Tibial nerve (tissue), 4 donors: ENCODE measurements at regions not wholly inside any gene's neighbourhood (a gene's known extent, or its start where the extent isn't known, plus 50 kb on each side); places are given as distances from the start of the nearest gene placed in this dataset.

Experiments
- CTCF ChIP-seq, 5 experiments: fragments of 200-600 bp in 3 of 5; fragments of 450-650 bp in 2 of 5; sonication (generic) in 3 of 5; IDR thresholded peaks; one replicate each; pipeline ENCODE4 v1.5.1; 2016 to 2019; ENCODE audit warnings: antibody characterized with exemption in 5 of 5, mild to moderate bottlenecking in 3 of 5, moderate library complexity in 2 of 5
- EP300 ChIP-seq, 2 donors: sonication (generic); formaldehyde crosslinking; IDR thresholded peaks; one replicate each; pipeline ENCODE4 v1.6.1; 2017; ENCODE audit warnings: antibody characterized with exemption in 2 of 2, mild to moderate bottlenecking in 1 of 2
- POLR2A ChIP-seq, 2 donors: fragments of 450-650 bp; IDR thresholded peaks; one replicate each; pipeline ENCODE4 v1.6.1; 2017; ENCODE audit warnings: antibody characterized with exemption in 2 of 2, mild to moderate bottlenecking in 2 of 2, moderate library complexity in 2 of 2

- TF ChIP-seq CTCF (IDR thresholded peaks at IDR 0.05) (no peak), POLR2A (IDR thresholded peaks at IDR 0.05) (no peak), EP300 (IDR thresholded peaks at IDR 0.05) (no peak)
These were observed 304.3 kb upstream of the NCAM1 start for GRCh38 chr11:112656772-112657428.
